Inferior parietal cortex (tissue), 1 donor: ENCODE measurements at regions not wholly inside any gene's neighbourhood (a gene's known extent, or its start where the extent isn't known, plus 50 kb on each side); places are given as distances from the start of the nearest gene placed in this dataset.
"Not testable (repeated sequence)": the region's sequence is repeated elsewhere in the genome, so short reads cannot be mapped to it uniquely, and the experiment has no call there.

Experiments
- DNase-seq: peaks from one replicate; pipeline ENCODE4 v3.0.0-alpha.2; 2016; ENCODE audit errors: extremely low spot score

DNA sequence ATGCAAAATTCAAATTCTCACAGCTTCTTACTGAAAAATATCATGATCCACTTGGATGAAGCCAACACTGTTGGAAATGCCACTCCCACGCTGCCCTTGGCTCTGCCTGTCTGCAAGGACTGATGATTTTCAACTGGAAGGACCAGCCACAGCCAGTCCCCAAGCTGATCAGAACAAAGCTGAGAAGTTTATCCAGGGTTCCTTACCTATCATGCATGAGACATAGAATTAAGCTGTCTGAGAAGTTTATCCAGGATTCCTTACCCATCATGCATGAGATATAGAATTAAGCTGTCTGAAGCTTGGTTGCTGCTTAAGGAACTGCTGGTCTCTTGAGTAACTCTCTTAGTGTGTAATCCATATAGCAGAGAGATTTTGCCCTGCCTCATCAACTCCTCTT is 159.8 kb upstream of the TMEM260 start:
- no peak for DNase-seq

DNA sequence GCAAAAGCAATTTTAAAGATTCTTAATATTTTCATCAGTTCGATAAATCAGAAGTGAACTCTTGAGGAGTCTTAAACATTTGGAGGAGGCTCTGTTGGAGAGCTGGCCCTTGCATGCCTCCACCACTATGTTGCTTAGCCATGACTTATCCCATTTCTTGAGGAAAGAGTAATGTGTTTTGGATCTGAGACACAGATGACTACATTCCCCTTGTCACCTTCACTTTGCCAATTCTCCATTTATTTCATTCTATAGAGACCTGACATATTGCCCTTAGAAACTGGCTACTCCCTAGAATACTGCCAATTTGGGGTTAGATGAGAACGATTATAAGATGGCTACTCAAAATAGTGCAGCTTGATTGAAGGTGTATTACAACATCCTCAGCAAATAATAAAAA is 157.4 kb upstream of the TMEM260 start:
- no peak for DNase-seq

DNA sequence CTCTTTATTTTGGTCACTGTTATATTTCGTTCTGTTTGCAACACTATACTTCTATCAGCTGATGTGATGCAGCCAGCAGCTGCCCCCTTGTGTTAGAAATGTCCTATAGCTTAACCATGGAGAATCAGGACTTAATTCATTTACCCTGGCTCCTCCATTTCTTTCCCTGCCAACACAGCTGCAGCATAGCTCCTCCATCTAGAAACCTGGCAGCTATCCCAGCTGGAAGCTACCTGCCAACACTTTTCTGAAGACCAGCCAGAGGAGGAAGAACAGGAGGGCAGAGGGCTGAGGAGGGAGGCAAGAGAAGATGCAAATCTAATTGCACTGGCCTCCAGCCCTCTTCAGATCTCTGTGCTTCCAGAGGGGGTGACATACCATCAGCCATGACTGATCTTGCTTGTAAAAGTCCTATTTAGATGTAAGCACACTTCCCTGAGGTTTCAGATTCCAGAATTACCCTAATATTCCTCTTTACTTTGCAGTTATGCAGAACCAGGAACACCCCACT is 156.8 kb upstream of the TMEM260 start:
- peak; percentile 61 for DNase-seq

DNA sequence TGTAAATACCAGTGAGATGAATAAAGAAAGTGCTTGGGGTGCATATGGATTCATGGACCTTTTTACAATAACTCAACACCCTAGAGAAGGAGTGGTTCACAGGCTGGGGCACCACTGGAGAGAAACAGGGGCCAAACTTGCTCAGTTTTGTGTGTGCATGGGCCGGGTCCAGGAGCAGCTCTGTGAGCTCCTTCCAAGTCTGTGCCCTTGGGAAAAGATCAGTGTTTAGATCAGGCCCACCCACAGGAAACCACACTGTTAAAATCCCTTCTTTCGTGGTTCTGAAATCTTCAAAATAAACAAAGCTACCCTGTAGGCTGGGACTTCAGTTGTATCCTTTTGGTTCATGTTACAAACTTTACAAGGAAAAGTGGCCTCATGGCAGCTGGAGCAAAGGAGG is 156.1 kb upstream of the TMEM260 start:
- no peak for DNase-seq

DNA sequence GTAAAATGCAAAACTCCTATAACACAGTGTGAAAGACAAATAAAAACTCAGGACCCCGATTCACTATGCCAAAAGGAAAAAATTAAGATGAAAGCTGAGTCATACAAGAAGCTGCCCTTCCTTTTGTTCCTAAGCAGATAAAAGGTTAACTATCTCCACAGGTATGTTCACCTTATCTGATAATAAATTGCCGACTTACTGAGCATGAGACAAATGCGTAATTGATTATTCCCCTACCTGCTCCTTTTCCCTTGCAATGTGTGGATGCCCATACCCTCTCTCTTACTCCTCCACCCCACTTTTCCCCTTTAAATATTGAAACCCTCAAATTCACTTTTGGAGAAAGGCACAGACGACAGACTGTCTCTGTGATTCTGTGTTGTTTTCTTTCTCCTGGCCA is 148.6 kb upstream of the TMEM260 start:
- no peak for DNase-seq

DNA sequence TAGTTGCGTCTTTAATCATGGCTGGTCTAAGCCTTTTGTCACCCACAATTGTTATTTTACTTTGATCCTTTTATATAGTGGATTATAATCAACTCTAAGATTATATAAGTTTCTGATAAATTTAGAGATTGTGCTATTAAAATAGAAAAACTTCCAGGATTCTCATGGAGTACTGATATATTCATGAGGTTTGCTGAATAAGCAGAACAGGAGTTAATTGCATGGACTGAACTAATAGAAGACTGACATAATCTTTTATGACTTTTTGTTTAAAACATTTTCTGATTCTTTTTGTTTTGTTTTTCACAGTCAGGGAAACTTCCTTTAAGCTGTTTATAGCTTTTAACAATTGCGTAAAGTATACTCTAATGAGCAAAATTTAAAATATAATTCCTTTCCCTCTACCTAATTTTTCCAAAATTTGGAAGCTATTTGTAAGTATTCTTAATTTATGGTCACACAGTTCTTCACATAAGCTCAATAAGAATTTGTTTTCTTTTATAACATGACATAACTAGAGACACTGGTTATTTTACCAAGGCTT is 129.9 kb upstream of the TMEM260 start:
- no peak for DNase-seq

DNA sequence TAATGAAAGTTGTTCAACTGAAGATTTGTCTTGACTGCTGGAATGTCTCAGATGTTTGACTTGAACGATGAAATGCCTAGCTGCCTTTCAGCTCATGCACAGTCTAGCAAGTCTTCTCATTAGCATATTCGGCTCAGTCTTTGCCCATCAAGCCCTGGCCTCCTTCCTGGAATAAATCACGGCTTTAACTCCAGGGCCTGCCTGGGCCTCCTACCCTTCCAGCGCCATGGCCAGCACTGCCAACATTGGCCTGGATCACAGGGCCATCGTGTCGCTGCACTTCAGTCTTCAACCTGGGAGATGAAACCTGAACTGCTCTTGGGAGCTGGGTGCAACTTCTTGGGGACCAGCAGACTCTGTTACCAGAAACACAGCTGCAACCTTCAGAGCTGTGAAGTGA is 126.7 kb upstream of the TMEM260 start:
- no peak for DNase-seq

DNA sequence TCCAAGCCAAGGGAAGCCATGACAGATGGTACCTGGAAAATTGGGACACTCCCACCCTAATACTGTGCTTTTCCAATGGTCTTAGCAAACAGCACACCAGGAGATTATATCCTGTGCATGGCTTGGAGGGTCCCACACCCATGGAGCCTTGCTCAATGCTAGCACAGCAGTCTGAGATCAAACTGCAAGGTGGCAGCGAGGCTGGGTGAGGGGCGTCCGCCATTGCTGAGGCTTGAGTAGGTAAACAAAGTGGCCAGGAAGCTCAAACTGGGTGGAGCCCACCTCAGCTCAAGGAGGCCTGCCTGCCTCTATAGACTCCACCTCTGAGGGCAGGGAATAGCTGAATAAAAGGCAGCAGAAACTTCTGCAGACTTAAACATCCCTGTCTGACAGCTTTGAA is 124.9 kb upstream of the TMEM260 start:
- DNase-seq: not testable (repeated sequence)

DNA sequence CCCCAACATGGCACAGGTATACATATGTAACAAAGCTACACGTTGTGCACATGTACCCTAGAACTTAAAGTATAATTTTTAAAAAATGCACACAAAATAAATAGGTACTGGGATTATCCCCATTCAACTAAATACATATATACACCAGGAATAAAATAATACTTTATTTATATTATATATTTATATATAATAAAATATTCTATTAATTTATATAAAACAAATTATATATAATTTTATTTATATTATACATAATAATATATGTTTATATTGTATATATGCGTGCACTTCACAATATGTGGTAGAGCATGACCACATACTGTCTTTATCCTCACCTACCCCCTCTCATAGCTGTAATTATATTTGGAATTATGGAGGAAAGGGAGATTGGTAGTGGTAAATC is 119.1 kb upstream of the TMEM260 start:
- no peak for DNase-seq

DNA sequence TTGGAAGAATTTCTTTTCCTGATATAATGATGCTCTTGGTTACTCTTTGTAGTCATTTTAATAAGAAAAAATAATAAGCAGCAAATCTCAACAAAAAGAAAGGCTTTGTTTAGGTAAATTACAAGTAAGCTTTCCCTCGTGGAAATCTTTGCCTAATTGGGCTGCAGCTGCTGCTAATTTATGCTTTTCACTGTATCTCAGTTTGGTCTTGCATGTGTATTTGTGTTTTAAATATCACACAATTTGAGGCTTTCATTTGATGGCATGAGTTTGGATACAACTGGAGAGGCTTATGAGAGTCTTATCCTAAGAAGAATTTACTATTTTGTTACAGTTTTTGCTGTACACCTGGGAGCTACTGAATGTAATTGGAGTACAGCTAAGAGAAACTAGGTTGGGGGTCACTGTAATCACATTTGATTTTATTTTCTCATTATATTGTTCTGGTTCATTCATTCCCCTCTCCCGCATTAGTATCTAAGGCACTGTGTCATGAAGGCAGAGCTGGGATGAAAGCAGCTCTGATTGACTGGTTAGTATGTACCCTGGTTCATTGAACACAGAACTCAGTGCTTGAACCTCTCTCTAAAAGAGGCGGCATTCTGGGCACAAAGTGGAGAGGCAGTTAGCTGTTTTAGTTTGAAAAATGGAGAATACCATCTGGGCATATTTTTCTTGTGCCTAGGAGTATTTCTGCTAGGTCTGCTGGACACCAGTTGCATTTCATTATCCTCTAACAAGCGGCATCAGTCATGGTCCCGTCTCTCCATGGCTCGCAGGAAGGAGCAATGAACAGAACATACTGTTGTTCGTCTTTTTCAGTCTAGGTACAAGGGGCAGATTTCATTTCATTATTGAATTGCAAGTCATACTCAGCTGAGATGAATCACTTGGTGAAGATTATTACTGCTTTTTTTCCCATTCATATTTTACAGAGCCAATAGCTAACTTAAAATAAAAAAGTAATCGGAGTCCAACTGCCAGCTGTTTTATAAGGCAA is 118.0 kb upstream of the TMEM260 start:
- no peak for DNase-seq

DNA sequence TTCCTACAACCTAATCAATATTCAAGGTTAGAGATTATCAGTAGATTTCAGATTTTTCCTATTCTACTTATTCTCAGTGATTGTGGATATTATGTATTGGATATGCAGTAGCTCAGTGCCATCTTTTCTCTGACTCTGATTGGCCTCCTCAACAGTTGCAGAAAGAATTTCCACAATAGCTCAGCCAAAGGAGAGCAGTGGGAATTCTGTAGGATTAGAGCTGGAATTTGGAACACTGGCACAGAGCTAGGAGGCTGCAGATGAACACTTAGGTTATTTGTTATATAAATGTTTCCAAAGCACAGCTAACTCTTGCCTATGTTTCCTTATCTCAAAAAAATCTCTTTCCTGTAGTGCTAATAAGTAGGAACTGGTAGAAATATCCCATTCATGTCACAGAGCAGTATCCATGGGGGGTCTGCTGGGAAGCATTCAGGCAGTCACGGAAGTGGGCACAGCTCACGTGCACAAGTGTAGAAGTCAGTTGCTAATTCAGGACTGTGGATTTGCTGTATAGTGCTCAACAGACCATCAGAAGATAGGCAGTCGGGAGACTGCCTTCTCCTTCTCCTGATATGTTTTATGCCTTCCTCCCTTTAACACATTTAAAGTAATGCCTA is 116.2 kb upstream of the TMEM260 start:
- DNase-seq: no peak

DNA sequence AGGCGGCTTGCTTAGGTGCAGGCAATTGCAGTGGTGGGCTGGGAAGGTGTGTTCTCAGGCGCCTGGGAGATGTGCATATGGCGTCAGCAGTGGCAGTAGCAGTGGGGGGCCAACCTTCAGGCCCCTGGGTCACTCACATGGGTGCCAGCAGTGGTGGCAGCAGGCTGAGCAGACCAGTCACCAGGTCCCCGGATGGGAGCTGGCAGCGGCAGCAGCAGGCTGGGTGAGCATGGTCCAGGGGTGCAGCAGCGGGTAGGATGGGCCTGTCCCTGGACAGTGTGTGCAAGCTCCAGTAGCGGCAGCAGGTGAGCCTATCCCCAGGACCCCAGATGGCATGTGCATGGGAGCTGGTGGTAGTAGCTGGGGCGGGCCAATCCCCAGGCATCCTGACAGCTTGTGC is 108.5 kb upstream of the TMEM260 start:
- DNase-seq: no peak

DNA sequence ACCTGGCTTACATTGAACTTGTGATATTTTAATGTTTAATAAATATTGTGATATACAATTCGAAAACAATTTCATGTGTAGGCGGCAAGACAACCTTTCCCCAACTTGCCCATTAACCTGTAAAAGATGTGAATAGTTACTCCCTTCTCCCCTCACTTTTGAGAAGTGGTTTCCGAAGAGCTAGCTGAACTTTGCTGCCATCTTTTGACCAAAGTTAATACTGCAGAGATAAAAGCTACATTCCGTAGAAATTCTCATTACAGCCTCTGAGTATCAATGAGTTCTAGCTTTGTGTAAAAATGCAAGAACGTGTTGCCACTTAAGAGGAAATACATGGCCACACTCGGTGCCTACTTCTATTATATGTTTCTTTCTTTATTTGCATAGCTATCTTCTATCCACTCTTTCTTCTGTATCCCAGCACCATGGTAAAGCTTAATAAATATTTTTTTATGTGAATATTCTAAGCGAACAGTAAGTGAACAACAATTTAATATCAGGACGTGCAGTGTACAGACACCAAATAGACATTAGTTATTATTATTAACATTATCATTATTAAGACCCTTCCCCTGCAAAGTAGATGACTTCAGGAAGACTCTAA is 105.1 kb upstream of the TMEM260 start:
- peak; percentile 86 for DNase-seq

DNA sequence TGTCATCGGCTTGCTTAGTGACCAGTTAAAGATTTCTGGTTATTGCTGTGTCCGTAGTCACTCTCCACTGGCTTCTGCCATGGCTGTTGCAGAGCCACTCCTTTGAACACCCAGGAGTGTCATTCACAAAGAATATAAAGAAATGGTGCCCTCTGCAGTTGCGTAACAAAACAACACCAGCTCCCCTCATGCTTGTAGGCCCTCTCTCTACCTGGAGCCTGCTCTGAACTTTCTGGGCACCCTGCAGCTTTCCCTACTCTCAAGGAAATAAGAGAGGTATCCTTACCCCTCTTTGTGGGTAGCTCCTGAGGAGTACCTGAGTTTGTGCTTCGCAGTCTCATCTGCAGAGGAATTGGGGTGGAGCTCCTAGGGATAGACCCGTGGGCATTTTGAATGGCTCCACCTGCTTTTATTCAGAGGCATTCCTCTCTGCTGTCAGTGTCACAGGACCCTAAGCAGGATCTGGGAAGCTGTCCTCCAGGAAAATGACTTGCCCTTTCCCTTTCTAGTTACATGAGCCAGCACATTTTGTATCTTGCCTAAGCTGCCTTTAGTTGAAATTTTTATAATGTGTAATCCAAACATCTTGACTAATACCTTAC is 97.2 kb upstream of the TMEM260 start:
- DNase-seq: no peak

DNA sequence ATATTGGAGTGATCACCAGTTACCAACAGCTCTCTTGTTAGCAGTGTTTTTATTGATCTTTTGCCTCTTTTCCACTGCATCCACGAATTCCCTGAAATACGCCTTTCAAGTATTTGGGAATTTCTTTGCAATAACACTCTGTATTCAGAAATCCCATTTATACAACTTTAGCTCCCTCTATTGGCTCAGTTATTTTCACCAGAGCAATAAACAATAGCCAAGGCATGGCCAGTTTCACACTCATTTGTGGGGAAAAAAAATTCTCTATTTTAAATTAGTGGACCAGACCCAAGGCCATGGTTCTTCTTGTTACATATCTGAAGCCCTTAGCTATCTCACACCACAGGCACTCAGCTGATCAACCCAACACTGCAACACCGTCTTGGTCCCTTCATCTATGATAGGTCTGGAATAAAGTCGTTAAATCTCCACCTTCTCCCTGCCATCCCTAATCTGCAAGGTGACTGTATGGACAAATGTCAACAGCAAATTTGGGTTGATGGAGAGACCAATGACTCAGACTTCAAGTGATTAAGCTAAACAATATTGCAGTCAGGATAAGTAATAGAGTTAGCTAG is 92.4 kb upstream of the TMEM260 start:
- peak; percentile 70 for DNase-seq

DNA sequence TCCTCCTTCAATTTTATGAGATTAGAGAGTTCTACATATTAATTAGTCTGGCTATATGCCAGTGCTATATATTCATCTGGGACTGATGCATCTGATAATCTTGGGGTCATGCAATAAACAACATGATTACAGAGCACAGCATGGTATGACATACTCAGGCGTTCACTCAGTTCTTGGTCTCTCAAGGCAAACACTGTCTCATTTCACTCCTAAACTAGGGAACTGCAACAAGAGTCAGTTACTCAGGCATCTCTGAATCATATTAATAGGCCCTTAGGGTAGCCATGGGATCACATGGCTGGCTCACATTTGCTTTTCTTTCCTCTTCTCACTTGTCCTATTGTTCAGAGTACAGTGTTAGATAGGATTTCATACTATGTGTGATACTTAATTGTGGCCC is 91.8 kb upstream of the TMEM260 start:
- DNase-seq: no peak

DNA sequence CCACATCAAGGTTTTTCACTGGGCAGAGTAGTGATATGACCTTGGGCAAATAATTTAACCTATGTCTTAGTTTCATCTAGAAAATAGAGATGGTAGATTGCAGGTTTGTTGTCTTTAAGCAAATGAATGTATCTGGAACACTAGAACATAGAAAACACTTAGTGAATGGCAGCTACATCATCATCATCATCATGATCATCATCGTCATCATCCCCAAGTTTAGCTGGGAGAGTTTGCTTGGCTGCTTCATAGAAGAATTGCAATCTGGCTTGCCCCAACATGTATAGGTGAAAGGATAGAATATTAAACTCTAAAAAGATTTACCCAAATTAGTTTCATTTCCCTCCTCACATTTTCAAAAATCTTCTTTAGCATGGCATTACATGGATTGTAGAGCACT is 91.3 kb upstream of the TMEM260 start:
- no peak for DNase-seq

DNA sequence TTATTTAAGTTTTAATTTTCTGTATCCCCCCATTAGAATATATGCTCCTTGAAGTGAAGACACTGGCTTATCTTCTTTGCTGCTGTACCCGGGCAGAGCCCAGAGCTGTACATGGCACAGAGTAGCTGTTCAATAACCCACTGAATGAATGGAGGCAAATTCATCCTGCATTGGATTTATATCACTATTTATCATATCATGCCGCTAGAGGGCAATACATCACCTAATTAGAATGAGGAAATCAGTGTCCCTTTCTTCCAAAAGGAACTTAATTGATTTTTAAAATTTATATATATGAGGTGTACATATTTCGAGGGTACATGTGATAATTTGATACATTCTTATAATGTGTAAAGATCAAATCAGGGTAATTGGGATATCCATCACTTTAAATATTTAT is 89.2 kb upstream of the TMEM260 start:
- DNase-seq: peak; percentile 66

DNA sequence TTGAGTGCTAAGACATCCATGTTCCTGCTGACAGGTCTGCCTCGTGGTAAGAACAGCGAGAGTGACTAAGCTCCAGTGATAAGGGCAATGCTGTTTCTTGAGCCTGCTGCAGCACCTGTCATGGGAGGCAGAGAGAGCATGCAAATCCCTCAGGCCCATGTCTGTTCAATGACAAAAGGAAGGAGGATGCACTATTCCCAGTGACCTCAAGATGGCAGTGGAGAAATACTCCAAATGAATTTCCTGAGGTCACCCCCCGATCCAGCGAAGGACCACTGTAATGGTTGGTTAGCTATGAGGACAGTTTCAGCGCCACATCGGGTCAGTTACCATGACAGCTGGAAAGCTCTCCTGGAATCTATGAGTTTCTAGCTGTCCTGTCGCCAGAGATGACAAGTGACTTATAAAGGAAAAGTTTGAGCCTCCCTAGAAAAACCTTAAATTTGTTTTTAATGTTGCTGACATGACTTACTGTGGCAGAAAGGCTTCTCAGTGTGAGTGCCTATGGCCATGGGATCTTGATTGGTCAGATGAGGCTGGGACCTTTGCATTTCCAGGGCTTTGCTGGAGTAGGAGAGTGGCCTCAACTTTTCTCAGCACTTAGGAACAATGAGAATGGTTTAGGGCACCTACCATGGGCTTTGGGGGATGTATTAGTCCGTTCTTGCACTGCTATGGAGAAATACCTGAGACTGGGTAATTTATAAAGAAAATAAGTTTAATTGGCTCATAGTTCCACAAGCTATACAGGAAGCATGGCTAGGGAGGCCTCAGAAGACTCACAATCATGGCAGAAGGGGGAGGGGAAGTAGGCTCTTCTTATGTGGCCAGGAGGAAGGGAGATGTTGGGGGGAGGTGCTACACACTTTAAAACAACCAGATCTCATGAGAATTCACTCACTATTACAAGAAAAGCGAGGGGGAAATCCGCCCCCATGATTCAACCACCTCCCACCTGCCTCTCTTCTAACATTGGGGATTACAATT is 88.0 kb upstream of the TMEM260 start:
- DNase-seq: peak; percentile 72

DNA sequence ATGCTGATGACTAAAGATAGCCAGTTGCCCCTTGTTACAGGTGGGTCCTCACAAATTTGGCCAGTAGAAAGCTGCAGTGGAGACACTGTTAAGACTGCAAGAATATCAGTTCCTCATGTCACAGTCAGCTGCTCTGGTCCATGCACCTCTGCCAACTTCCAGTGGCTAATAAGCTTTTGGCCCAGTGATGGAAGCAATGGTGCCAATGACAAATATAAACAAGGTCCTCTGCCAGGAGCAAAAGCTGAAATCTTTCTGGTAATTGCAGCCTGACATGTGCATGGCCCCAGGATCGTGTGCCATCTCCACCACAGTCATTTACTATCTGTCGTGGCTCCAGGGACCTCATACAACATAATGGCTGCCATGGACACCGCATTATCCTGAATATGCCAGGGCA is 85.4 kb upstream of the TMEM260 start:
- DNase-seq: no peak
